GM21723 (cell line): ENCODE measurements at regions not wholly inside any gene's neighbourhood (a gene's known extent, or its start where the extent isn't known, plus 50 kb on each side); places are given as distances from the start of the nearest gene placed in this dataset.

Experiments used
- ATAC-seq: cut with Tn5 transposase; IDR thresholded peaks from one replicate; pipeline ENCODE4 v1.9.1; 2021; ENCODE audit warnings: mild to moderate bottlenecking, moderate library complexity; ENCODE audit not compliant: unreplicated experiment

GRCh38 chr12:93200291-93200917 lies 177.3 kb upstream of the NUDT4 start:
- ATAC-seq, result no peak

DNA sequence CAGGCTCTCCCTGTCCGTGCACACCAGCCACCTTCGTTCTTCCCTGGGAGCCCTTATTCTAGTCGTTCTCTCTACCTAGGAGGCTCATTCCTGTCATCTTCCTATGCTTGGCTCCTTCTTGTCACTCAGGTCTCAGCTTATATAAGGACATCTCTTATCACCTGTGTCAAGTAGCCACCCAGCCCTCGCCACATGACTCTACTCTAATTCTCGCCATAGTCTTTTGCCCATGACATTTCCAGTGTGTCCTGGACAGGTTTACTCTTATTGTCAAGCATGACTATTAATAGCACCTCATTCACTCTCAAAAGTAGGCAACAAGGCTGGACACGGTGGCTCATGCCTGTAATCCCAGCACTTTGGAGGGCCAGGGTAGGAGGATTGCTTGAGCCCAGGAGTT lies 175.7 kb upstream of the NUDT4 start:
- no peak for ATAC-seq

GRCh38 chr12:93202688-93203087 lies 175.0 kb upstream of the NUDT4 start:
- ATAC-seq, result no peak

- no peak for ATAC-seq
Measured at GRCh38 chr12:93203361-93203760, 174.4 kb upstream of the NUDT4 start.

- ATAC-seq, result no peak
Measured at GRCh38 chr12:93204896-93205295, 172.8 kb upstream of the NUDT4 start.

GRCh38 chr12:93205361-93205760 lies 172.4 kb upstream of the NUDT4 start:
- no peak for ATAC-seq

DNA sequence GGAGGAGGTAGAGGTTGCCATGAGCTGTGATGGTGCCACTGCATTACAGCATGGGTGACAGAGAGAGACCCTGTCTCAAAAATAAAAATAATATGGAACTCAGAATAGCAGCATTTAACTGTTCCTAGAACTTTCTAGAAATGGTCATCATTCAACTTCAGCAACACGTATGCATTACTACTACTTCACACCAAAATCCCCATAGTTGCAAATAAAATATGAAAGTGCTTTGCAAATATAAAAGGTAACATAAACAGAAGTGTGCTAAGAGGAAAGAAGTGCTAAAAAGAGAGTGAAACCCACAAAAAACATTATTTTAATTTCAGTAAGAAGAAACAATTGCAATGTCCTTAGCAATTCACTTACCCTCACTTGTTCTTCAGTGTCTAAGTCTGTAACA lies 169.7 kb upstream of the NUDT4 start:
- ATAC-seq, result no peak

- ATAC-seq, result no peak
Measured at GRCh38 chr12:93214523-93215289, 163.0 kb upstream of the NUDT4 start.

DNA sequence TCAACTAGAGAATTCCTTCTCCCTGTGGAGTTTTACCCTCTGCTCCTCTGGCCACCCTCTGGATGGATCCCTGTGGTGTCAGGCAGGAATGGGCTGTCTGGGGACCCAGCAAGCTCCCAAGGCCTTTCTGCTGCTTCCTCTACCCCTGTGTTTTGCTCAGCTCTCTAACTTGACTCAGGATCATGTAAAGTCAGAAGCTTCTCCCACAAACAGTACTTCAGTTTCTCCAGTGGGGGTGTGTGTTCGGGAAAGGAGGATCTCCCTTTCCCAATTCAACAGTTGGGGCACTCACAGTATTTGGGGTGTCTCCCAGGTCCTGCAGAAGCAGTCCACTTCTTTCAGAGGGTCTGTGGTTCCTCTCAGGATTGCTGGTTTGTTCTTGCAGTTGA lies 162.4 kb upstream of the NUDT4 start:
- no peak for ATAC-seq

- no peak for ATAC-seq
Measured at GRCh38 chr12:93219947-93220346, 157.8 kb upstream of the NUDT4 start.

DNA sequence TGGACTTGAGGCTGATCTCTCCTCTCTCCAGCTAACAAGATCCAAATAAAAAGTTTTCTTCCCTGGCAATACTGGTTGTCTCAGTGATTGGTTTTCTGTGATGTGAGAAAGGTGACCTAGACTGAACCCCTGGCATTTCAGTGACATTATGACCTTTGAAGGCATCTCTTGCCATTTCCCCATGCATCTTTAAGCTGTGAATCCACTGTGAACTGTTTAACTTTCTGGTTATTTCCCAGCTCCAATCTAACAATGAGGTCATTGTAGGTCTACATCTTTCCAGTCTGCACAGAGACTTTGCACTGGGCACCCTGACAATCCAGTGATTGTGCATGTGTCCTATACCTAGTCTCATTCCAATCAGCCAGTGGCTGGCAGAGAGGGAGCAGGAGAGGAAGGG lies 155.9 kb upstream of the NUDT4 start:
- no peak for ATAC-seq

DNA sequence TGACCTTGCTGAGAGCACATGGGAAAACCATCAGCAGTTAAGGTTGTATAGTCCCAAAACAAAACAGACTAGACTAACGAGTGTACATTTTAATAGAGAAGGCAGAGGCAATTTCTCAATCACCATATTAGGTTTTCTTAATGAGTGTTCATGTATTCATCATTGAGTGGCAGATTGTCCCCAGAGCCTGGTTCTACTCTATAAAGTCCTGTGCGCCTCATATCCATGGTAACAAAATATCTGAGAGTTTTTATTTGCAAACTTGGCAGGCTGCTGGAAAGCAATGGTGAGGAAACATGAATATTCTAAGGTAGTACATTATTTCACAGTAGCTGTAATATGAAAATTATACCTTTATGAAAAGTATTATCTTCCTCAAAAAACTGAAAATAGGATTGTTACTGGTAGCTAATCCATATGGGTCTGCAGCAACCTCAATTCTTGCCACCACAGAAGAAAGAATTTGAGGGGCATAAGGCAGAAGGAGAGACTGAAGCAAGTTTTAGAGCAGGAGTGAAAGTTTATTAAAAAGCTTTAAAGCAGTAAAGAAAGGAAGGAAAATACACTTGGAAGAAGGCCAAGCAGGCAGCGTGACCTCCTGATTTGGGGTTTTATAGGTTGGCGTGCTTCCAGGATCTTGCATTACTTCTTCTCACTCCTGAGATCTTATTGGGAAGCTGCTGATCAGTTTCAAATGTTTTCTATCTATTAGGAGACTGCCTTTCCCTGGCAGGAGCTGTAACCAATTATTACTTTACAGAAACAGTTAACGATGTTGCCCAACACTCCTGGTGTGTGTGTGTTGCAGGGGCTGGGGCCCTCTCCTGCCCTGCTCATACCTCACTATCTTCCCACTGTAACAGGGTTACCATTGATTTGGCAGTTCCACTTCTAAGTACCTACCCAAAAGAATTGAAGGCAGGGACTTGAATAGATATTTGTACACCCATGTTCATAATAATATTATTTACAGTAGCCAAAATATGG lies 154.0 kb upstream of the NUDT4 start:
- no peak for ATAC-seq

DNA sequence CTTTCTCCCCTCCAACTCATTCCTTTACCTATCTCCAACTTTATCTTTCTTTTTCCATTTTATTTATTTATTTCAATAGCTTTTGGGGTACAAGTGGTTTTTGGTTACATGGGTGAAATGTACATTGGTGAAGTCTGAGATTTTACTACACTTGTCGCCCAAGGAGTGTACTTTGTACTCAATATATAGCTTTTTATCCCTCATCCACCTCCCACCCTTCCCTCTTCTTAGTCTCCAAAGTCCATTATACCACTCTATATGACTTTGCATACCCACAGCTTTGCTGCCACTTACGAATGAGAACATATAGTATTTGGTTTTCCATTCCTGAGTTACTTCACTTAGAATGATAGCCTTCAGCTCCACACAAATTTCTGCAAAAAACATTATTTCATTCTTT lies 152.6 kb upstream of the NUDT4 start:
- ATAC-seq, result no peak

- no peak for ATAC-seq
Measured at GRCh38 chr12:93226361-93226760, 151.4 kb upstream of the NUDT4 start.

GRCh38 chr12:93229494-93230325 lies 148.0 kb upstream of the NUDT4 start:
- no peak for ATAC-seq

DNA sequence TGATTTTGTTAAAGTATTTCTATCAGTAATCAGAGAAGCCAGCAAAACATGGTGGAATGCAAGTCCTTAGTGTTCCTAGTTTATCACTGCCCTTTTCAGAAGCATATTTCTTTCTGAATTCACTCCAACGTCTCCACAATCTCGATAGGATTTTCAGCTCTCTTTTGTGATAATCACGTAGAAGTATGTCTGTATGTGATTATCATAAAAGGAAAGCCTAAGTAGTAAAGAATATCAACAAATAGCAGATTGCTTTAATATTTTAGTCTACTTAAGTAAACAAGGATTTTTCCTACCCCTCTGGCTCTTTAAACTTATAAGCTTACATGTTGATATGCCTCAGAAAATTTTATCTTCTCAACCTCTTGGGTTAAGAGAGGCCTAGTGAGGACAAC lies 147.4 kb upstream of the NUDT4 start:
- ATAC-seq, result no peak

GRCh38 chr12:93231938-93232337 lies 145.8 kb upstream of the NUDT4 start:
- no peak for ATAC-seq

DNA sequence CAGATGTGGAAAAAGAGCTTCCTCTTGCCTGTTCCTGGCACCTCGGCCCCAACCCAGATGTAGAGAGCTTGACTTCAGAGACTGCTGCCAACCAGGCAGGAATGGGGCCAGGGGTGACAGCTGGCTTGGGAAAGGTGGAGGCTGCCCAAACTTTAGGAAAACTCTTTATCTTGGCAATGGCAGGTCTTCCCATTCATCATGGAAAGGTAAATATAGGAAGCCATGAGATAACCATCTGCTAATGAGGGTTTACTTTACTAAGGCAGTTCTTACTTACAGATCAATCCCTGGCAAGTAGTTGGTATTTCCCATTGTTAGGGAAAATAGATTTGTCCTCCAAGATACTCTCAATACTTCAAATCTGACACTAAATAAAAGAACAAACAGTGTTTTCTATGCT lies 143.1 kb upstream of the NUDT4 start:
- no peak for ATAC-seq

- ATAC-seq, result no peak
Measured at GRCh38 chr12:93235881-93236280, 141.8 kb upstream of the NUDT4 start.

DNA sequence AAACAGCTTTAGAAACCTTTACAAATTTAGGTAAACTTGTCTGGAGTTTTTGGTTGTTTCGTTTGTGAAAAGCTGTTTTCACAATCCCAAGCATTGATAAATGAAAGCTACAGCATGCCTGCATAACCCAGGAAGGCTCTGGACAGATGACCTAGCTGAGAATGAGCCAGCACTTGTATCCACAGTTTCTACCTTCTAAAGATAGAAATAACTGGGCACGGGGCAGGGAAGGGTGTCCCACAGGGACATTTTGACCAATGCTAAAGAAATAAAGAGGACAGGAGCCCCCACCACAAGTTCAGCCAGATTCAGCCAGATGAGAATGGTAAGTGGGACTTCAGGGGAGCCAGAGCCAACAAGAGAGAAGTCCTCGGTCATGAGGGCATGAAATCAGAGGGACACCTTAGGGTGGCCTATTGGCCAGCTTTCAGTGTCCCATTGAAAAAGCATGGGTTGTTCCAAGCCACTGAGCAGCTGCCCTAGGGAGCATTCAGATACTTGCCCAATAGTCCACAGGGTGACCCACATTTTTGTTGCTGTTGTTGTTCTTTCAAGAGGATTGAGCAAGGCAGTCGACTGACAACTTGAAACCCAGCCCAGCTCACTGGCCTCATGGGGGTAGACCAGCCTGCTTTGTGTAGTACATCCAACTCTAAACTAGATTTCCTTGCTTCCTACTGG lies 140.3 kb upstream of the NUDT4 start:
- no peak for ATAC-seq
